ENCODE measurements at regions not wholly inside any gene's neighbourhood (a gene's known extent, or its start where the extent isn't known, plus 50 kb on each side); places are given as distances from the start of the nearest gene placed in this dataset.

DNA sequence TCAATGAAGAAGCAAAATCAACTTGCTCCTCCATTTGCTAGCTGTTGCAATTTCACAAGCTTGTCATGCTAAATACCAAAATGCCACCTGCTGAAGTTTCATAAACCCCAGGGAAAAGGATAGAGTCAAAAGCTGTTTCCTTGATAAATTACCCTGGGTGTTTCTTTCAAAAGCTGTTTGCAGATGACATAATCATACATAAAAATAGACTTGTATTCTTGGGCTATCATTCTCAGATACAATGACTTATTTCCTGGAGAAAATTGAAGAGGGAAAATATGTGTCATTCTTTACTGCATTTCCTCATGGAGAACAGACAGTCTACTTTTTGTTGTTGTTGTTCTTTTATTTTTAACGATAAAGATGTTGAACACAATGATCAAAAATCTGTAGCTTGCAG lies 119.2 kb downstream of the GALC start:
- Histone ChIP-seq H3K4me3 (IDR thresholded peaks at IDR 0.05; ENCODE audit: insufficient read depth, low read depth, low read length) (no peak overlapping the region), H3K27me3 (ENCODE audit: insufficient read depth, low read depth) (no peaks in the 10 kb centered on the region), H3K4me1 (ENCODE audit: low read depth, poor library complexity, severe bottlenecking) (no peaks in the 10 kb centered on the region), H3K79me2 (ENCODE audit: insufficient read depth, low read depth) (no peaks in the 10 kb centered on the region), H3K4me2 (no peak overlapping the region), H3K36me3 (ENCODE audit: insufficient read depth) (no peaks in the 10 kb centered on the region), H2AFZ (ENCODE audit: low read depth) (no peak overlapping the region), H4K20me1 (ENCODE audit: insufficient read depth) (no peaks in the 10 kb centered on the region), H3K27ac (no peak overlapping the region), H3K9ac (no peak overlapping the region)
- TF ChIP-seq, protein P1, sequence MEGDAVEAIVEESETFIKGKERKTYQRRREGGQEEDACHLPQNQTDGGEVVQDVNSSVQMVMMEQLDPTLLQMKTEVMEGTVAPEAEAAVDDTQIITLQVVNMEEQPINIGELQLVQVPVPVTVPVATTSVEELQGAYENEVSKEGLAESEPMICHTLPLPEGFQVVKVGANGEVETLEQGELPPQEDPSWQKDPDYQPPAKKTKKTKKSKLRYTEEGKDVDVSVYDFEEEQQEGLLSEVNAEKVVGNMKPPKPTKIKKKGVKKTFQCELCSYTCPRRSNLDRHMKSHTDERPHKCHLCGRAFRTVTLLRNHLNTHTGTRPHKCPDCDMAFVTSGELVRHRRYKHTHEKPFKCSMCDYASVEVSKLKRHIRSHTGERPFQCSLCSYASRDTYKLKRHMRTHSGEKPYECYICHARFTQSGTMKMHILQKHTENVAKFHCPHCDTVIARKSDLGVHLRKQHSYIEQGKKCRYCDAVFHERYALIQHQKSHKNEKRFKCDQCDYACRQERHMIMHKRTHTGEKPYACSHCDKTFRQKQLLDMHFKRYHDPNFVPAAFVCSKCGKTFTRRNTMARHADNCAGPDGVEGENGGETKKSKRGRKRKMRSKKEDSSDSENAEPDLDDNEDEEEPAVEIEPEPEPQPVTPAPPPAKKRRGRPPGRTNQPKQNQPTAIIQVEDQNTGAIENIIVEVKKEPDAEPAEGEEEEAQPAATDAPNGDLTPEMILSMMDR (conservative IDR thresholded peaks at IDR 0.05; ENCODE audit: low read depth, low read length): no peak

DNA sequence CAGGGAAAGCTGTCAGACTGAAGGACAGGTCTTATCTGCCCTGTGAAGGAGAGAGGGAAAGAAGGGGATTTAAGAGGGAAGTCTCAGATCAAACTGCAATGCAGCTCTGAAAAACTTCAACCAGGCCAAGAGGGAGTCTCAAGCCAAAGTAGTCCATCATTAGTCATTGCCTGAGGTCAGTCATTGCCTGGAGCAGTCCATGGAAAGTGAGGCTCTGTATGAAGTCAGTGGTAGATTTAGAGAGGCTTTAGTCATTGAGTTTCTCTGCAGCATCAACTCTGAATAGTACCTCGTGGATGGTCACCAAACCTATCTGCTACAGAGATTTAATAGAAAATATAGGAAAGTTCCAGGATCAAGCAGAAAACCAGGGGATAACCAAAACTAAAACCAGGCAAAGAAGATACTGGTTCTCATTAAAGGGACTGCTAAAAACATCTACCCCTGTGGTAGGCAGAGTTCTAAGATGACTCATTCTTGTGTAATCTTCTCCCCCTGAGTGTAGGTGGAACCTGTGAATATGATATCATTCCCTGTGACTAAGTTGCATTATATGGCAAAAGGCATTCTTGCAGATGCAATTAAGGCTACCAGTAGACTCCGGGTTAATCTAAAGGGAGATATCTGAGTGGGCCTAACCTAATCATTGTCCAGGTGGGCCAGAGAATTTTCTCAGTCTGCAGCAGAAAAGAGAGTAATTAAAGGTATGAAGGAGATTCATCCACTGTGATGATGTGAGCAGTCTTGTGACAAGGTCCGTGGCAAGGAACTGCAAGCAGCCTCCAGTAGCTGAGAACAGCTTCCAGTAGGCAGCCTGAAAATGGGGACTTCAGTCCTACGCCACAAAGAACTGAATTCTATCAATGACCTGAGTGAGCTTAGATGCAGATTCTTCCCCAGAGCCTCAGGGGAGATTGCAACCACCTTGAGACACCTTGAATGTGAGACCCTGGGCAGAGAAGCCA lies 123.1 kb downstream of the GALC start:
- Histone ChIP-seq H3K36me3 (ENCODE audit: insufficient read depth) (no peaks in the 10 kb centered on the region), H3K4me2 (no peak overlapping the region), H3K27me3 (ENCODE audit: insufficient read depth, low read depth) (no peaks in the 10 kb centered on the region), H3K9ac (no peak overlapping the region), H3K4me1 (ENCODE audit: low read depth, poor library complexity, severe bottlenecking) (no peaks in the 10 kb centered on the region), H2AFZ (ENCODE audit: low read depth) (no peak overlapping the region), H3K79me2 (ENCODE audit: insufficient read depth, low read depth) (no peaks in the 10 kb centered on the region), H3K27ac (no peak overlapping the region), H4K20me1 (ENCODE audit: insufficient read depth) (no peaks in the 10 kb centered on the region), H3K4me3 (IDR thresholded peaks at IDR 0.05; ENCODE audit: insufficient read depth, low read depth, low read length) (no peak overlapping the region)
- TF ChIP-seq, protein P1 (conservative IDR thresholded peaks at IDR 0.05; ENCODE audit: low read depth, low read length): no peak

DNA sequence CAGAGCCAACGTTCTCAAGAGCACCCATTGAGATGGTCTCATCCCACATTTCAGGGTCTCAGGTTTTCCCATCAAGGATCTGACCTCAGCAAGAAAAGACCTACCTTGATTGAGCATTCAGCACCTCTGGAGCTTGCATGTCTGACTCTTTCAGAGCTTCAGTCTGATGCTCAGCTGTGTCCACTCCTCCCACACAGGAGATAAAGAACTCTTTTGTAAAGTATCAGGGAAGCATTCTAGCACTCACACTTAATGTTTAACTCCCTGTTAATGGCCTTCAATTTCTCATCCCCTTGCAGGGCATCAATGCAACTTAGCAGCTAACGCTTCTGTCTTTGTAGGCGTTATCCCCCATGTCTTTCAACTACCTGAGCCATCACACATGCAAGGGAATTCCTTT lies 124.1 kb downstream of the GALC start:
- no peak overlapping the region for H3K4me2 ChIP-seq
- no peak overlapping the region for H3K4me3 ChIP-seq (IDR thresholded peaks at IDR 0.05; ENCODE audit: insufficient read depth, low read depth, low read length)
- H3K4me1 ChIP-seq (ENCODE audit: low read depth, poor library complexity, severe bottlenecking): no peaks in the 10 kb centered on the region
- H3K9ac ChIP-seq: no peak overlapping the region
- no peaks in the 10 kb centered on the region for H4K20me1 ChIP-seq (ENCODE audit: insufficient read depth)
- TF ChIP-seq, protein P1 (conservative IDR thresholded peaks at IDR 0.05; ENCODE audit: low read depth, low read length): no peak
- H3K36me3 ChIP-seq (ENCODE audit: insufficient read depth): no peaks in the 10 kb centered on the region
- no peaks in the 10 kb centered on the region for H3K79me2 ChIP-seq (ENCODE audit: insufficient read depth, low read depth)
- no peak overlapping the region for H3K27ac ChIP-seq
- no peaks in the 10 kb centered on the region for H3K27me3 ChIP-seq (ENCODE audit: insufficient read depth, low read depth)
- H2AFZ ChIP-seq (ENCODE audit: low read depth): no peak overlapping the region

DNA sequence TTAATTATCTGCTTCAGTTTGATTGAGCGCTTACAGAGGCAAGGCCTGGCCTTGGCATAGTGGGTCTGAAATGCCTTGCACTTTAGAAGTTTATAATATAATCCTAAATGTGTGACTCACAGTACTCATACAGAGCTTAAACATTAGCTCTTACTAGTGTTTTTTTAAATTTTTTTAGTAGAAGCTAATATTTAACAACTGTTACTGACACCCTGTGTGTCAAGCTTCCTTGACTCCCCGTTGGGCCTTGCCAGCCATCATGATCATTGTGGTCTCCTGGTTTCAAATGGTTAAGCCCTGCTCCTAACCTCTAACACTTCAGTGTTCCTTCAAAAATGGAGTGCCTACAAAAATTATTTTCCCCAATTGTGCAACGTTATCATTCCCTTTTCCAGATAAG lies 126.9 kb downstream of the GALC start:
- Histone ChIP-seq H3K27me3 (ENCODE audit: insufficient read depth, low read depth) (no peaks in the 10 kb centered on the region), H3K4me2 (no peak overlapping the region), H3K79me2 (ENCODE audit: insufficient read depth, low read depth) (no peaks in the 10 kb centered on the region), H2AFZ (ENCODE audit: low read depth) (no peak overlapping the region), H3K9ac (no peak overlapping the region), H3K4me3 (IDR thresholded peaks at IDR 0.05; ENCODE audit: insufficient read depth, low read depth, low read length) (no peak overlapping the region), H3K4me1 (ENCODE audit: low read depth, poor library complexity, severe bottlenecking) (no peaks in the 10 kb centered on the region), H3K27ac (no peak overlapping the region), H4K20me1 (ENCODE audit: insufficient read depth) (no peaks in the 10 kb centered on the region), H3K36me3 (ENCODE audit: insufficient read depth) (no peaks in the 10 kb centered on the region)
- TF ChIP-seq, protein P1 (conservative IDR thresholded peaks at IDR 0.05; ENCODE audit: low read depth, low read length): no peak

All from KMS-11 (cell line).